Heart left ventricle (tissue), 16 donors: ENCODE measurements at regions not wholly inside any gene's neighbourhood (a gene's known extent, or its start where the extent isn't known, plus 50 kb on each side); places are given as distances from the start of the nearest gene placed in this dataset.

Experiments
- ATAC-seq, 4 donors: fragments of 200-7000 bp; cut with Tn5 transposase; one replicate each; pipeline ENCODE4 v1.9.1; 2020 to 2022; ENCODE audit warnings: moderate library complexity in 4 of 4, mild to moderate bottlenecking in 3 of 4, moderate number of reproducible peaks in 1 of 4
- DNase-seq, 5 donors: peaks; one replicate each; pipeline ENCODE4 v3.0.0-alpha.2; 2020
- H3K27ac ChIP-seq, 12 donors: fragments of 200-600 bp; sonication (generic) in 4 of 12; one replicate each; pipeline versions ENCODE4 v1.5.0 to v1.8.0; 2016 to 2022; ENCODE audit warnings: mild to moderate bottlenecking in 2 of 12
- H3K27me3 ChIP-seq, 9 donors: fragments of 200-600 bp; sonication (generic) in 2 of 9; one replicate each; pipeline versions ENCODE4 v1.5.1 to v1.8.0; 2016 to 2022; ENCODE audit warnings: mild to moderate bottlenecking in 3 of 9
- H3K36me3 ChIP-seq, 9 donors: fragments of 200-600 bp; sonication (generic) in 2 of 9; one replicate each; pipeline versions ENCODE4 v1.5.0 to v1.8.0; 2018 to 2022; ENCODE audit warnings: mild to moderate bottlenecking in 2 of 9
- H3K4me1 ChIP-seq, 12 donors: fragments of 200-600 bp; sonication (generic) in 4 of 12; one replicate each; pipeline versions ENCODE4 v1.5.0 to v1.8.0; 2016 to 2022; ENCODE audit warnings: mild to moderate bottlenecking in 3 of 12
- H3K4me3 ChIP-seq, 12 donors: fragments of 200-600 bp; sonication (generic) in 4 of 12; one replicate each; pipeline versions ENCODE4 v1.5.0 to v1.8.0; 2017 to 2022; ENCODE audit warnings: mild to moderate bottlenecking in 9 of 12, moderate library complexity in 4 of 12
- H3K9me3 ChIP-seq, 12 donors: fragments of 200-600 bp; sonication (generic) in 4 of 12; one replicate each; pipeline versions ENCODE4 v1.5.0 to v1.8.0; 2016 to 2022; ENCODE audit warnings: mild to moderate bottlenecking in 1 of 12
- POLR2A ChIP-seq, 2 donors: fragments of 450-650 bp; IDR thresholded peaks; one replicate each; pipeline ENCODE4 v1.6.1; 2017; ENCODE audit warnings: antibody characterized with exemption in 2 of 2, mild to moderate bottlenecking in 2 of 2, moderate library complexity in 2 of 2
- WGBS, 4 donors: extraction: QIAGEN DNeasy Blood & Tissue Kit in 2 of 4; methylation state at CpG; one replicate each; pipeline versions ENCODE4 v1.1.5 to v1.1.7; 2013 to 2018; 5-methylcytosine and 5-hydroxymethylcytosine counted together
- intact Hi-C, 10 donors: fragments of 100-400 bp; cut with DNase I; formaldehyde crosslinking; loops; one replicate each; pipeline versions ENCODE4 v1.11.1 to v1.14.2; 2022
- TF ChIP-seq, protein P1 (sequence below), 12 donors: fragments of 200-600 bp; sonication (generic) in 4 of 12; IDR thresholded peaks; one replicate each; pipeline versions ENCODE4 v1.5.0 to v1.8.0; 2018 to 2022; ENCODE audit warnings: antibody characterized with exemption in 12 of 12, mild to moderate bottlenecking in 5 of 12
- donor health status: ischemic (EF 13 %, LVEDD 7.1; RV severe dilation, severe dysfunction).
- donor health status: healthy with polysubstance abuse.
- donor health status: DM: no; HTN: yes; CAD: no.
- donor health status: DM: no; HTN: no; CAD: no.
- donor health status: ischemic (EF 25% LVEDD 6.9; RV normal size, moderate dysfunction).
- donor health status: ischemic (EF 25% LVEDD 5.7; RV mildly dilated, moderate dysfunction).
- donor health status: healthy.
- donor health status: DM: yes; HTN: yes; CAD: no.
- donor health status: ischemic (EF 35%, LVEDD 5.7; RV mildly dilated, moderate dysfunction).
- donor health status: nonischemic (EF 11% LVEDD 7.7; RV severe dilation, severe dysfunction).
- donor health status: DM: yes; HTN: yes; CAD: no.
- donor health status: PGD.
- donor health status: ischemic (EF 29% LVEDD 5.4; RV normal size, mild dysfunction).
- donor health status: nonischemic (EF 23%, LVEDD 6.1; RV moderate dilation, normal function).

DNA sequence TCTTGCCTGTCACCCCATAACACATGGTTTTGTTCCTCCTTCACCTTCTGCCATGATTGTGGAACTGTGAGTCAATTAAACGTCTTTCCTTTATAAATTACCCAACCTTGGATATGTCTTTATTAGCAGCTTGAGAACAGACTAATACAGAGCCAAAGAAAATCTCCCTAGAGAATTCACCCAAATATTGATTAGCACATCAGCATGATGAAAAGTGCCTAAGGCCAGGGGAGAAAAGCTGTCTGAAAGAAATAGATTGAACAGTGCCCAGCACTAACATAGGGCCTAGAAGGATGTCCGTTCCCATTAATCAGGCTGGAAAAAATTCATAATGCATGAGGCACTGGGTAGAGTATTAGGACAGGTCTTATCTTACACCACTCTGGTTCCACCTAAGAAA is 111.9 kb upstream of the CALN1 start:
- DNase-seq: no peak
- intact Hi-C loops: no loop called here
- no peak for TF ChIP-seq POLR2A (IDR thresholded peaks at IDR 0.05)
- TF ChIP-seq, protein P1, sequence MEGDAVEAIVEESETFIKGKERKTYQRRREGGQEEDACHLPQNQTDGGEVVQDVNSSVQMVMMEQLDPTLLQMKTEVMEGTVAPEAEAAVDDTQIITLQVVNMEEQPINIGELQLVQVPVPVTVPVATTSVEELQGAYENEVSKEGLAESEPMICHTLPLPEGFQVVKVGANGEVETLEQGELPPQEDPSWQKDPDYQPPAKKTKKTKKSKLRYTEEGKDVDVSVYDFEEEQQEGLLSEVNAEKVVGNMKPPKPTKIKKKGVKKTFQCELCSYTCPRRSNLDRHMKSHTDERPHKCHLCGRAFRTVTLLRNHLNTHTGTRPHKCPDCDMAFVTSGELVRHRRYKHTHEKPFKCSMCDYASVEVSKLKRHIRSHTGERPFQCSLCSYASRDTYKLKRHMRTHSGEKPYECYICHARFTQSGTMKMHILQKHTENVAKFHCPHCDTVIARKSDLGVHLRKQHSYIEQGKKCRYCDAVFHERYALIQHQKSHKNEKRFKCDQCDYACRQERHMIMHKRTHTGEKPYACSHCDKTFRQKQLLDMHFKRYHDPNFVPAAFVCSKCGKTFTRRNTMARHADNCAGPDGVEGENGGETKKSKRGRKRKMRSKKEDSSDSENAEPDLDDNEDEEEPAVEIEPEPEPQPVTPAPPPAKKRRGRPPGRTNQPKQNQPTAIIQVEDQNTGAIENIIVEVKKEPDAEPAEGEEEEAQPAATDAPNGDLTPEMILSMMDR (IDR thresholded peaks at IDR 0.05): no peak

DNA sequence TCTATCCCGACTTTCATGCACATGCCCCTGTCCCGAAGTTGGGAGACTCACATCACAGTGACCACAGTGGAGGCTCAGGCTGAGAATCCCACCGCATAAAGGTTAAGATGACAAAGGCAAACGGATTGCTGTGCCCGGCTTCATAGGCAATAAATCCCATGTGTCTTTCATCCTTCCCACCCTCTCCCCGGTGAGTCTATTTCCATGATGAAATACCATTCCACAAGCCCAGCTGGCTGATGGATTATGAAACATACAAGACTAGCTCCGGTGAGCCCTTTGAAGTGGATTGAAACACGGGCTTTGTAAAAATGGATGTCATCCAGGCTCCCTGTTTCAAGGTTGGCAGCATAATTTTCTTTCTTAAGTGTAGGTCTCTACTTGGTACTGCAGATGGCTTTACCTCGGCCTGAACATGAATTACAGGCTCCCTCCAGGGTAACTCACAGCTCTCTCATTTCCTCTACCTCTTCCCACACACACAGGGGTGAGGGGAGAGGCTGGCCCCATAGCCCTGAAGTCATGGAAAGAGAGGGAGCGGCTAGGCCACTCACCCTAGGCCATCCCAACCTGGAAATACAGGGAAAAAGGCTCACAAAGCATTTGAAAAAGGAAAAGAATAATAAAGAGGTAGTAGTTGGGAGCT is 92.0 kb upstream of the CALN1 start:
- H3K27ac ChIP-seq: no peak overlapping the region
- ATAC-seq (no peak), DNase-seq (no peak)
- no peak overlapping the region for H3K4me3 ChIP-seq
- H3K4me1 ChIP-seq: no peaks in the 10 kb centered on the region
- H3K36me3 ChIP-seq: no peaks in the 10 kb centered on the region
- TF ChIP-seq POLR2A (IDR thresholded peaks at IDR 0.05): no peak
- TF ChIP-seq, protein P1 (IDR thresholded peaks at IDR 0.05): no peak
- intact Hi-C loops: no loop called here
- no peaks in the 10 kb centered on the region for H3K27me3 ChIP-seq
- 78 to 79% (median 78%) methylated on average over 10 of the region's 10 CpGs for WGBS, 4 donors
- peaks cover 0 to 3% (median 0%) of the 10 kb centered on the region in 12 donors for H3K9me3 ChIP-seq

More for the DNA sequence above, 111.9 kb upstream of the CALN1 start:
- ATAC-seq: no peak
- H3K36me3 ChIP-seq: no peaks in the 10 kb centered on the region
- H3K27me3 ChIP-seq: no peaks in the 10 kb centered on the region
- no peak overlapping the region for H3K4me3 ChIP-seq
- no peaks in the 10 kb centered on the region for H3K4me1 ChIP-seq
- peaks cover 0 to 11% (median 0%) of the 10 kb centered on the region in 12 donors for H3K9me3 ChIP-seq
- H3K27ac ChIP-seq: no peak overlapping the region
- WGBS, 4 donors: 60 to 89% (median 75%) methylated on average over 2 of the region's 2 CpGs

DNA sequence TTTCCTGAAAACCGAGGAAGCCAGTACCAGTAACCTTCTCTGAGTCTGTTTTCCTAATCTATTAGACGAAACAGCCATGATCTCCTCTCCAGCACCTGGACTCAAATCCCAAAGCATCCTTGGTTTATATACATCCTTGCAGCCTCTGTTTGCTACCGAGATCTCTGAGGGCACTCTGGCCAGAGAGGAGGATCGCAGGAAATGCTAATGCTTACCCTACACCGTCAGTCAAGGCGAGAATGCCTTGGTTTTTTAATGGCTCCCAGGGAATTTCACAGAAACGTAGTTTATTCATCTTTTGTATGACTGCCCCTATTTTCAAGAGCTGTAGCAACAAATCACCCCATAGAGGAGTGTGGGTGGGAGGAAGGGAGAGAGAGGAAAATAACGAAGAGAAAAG is 91.5 kb upstream of the CALN1 start:
- Histone ChIP-seq H3K4me3 (no peak overlapping the region), H3K4me1 (no peaks in the 10 kb centered on the region), H3K9me3 (peaks cover 0 to 7% (median 0%) of the 10 kb centered on the region in 12 donors), H3K36me3 (no peaks in the 10 kb centered on the region), H3K27me3 (no peaks in the 10 kb centered on the region), H3K27ac (no peak overlapping the region)
- intact Hi-C loops: no loop called here
- no peak for DNase-seq
- TF ChIP-seq POLR2A (IDR thresholded peaks at IDR 0.05): no peak
- TF ChIP-seq, protein P1 (IDR thresholded peaks at IDR 0.05): no peak
- ATAC-seq: no peak
- 62 to 69% (median 66%) methylated on average over 8 of the region's 8 CpGs for WGBS, 4 donors

DNA sequence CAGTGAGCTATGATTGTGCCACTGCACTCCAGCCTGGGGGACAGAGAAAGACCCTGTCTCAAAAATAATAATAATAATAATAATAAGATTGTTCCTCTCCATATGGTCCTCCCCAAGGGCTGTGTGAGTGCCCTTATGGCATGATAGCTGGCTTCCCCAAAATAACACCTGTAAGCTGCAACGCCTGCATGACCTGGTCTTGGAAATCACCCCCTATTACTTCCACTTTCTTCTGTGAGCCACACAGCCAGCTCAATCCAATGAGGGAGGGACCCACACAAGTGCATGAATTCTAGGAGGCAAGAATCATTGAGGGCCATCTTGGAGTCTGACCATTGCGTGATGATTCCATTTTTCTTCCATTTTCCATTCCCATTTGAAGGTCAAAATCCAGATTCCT is 82.7 kb upstream of the CALN1 start:
- DNase-seq (no peak), ATAC-seq (no peak)
- Histone ChIP-seq H3K4me3 (no peak overlapping the region), H3K4me1 (peaks cover 0 to 12% (median 0%) of the 10 kb centered on the region in 12 donors), H3K27ac (no peak overlapping the region), H3K9me3 (peaks cover 0 to 27% (median 12%) of the 10 kb centered on the region in 12 donors), H3K36me3 (no peaks in the 10 kb centered on the region), H3K27me3 (no peaks in the 10 kb centered on the region)
- intact Hi-C loops: loop anchor here in 8 of 10 donors (2.0 to 10.0 kb wide), 8 partner anchors 290 to 743 kb away; no protein-coding TSS in a partner anchor
- no peak for TF ChIP-seq POLR2A (IDR thresholded peaks at IDR 0.05)
- TF ChIP-seq, protein P1 (IDR thresholded peaks at IDR 0.05): no peak
- WGBS, 4 donors: 84 to 94% (median 88%) methylated on average over 2 of the region's 2 CpGs
